ENCODE measurements at regions not wholly inside any gene's neighbourhood (a gene's known extent, or its start where the extent isn't known, plus 50 kb on each side); places are given as distances from the start of the nearest gene placed in this dataset.

DNA sequence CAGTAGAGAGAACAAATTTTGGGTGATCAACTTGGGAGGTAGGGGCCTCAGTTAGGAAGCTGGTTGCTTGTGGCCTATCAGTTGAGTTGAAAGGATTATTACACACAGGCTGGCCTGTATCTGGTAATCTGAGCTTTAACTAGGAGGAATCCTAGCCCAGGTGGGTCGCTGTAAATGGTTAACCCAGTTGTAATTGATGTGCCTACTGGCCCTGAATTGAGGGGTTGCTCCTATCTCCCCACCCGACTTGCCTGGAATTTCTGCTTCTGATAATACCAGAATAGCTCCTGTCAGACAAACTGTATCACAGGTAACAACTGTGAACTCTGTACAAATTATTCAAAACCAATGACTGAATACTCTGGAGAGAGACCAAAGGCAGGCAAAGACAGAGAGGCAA lies 210.4 kb upstream of the RUNX1 start:
- no peak for DNase-seq (ENCODE audit: low spot score in 2 of 2)
- no peak overlapping the region for H3K4me3 ChIP-seq (ENCODE audit: low read depth, poor library complexity, severe bottlenecking)
- TF ChIP-seq, protein P1, sequence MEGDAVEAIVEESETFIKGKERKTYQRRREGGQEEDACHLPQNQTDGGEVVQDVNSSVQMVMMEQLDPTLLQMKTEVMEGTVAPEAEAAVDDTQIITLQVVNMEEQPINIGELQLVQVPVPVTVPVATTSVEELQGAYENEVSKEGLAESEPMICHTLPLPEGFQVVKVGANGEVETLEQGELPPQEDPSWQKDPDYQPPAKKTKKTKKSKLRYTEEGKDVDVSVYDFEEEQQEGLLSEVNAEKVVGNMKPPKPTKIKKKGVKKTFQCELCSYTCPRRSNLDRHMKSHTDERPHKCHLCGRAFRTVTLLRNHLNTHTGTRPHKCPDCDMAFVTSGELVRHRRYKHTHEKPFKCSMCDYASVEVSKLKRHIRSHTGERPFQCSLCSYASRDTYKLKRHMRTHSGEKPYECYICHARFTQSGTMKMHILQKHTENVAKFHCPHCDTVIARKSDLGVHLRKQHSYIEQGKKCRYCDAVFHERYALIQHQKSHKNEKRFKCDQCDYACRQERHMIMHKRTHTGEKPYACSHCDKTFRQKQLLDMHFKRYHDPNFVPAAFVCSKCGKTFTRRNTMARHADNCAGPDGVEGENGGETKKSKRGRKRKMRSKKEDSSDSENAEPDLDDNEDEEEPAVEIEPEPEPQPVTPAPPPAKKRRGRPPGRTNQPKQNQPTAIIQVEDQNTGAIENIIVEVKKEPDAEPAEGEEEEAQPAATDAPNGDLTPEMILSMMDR (IDR thresholded peaks at IDR 0.05): no peak
- no peak for TF ChIP-seq POLR2A (IDR thresholded peaks at IDR 0.05)
- 80% methylated on average over 2 of the region's 2 CpGs for WGBS, 2 donors
- intact Hi-C loops (cut with DNase I; ENCODE audit: low total_unique reads): no loop called here

DNA sequence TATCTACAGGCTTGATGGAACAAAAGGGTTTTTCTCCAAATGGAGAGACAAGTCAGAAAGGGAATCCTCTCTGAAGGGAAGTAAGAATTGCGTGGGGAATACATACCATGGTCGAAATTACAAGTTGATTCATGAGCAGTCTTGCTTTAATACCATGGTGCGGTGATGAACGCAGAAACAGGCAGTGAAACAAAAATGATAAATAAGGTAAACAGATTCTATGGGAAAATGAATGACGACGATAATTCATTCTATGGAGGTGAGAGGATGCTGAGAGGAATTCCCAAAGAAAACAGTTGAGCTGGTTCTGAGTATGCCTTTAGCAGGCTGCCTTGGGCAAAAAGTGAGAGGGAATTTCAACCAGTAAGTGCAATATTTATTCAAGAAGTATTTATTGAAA lies 209.4 kb upstream of the RUNX1 start:
- WGBS, 2 donors: 84 to 89% methylated on average over 6 of the region's 6 CpGs
- DNase-seq (ENCODE audit: low spot score in 2 of 2): no peak
- H3K4me3 ChIP-seq (ENCODE audit: low read depth, poor library complexity, severe bottlenecking): no peak overlapping the region
- TF ChIP-seq, protein P1 (IDR thresholded peaks at IDR 0.05): no peak
- TF ChIP-seq POLR2A (IDR thresholded peaks at IDR 0.05): no peak
- intact Hi-C loops (cut with DNase I; ENCODE audit: low total_unique reads): no loop called here

DNA sequence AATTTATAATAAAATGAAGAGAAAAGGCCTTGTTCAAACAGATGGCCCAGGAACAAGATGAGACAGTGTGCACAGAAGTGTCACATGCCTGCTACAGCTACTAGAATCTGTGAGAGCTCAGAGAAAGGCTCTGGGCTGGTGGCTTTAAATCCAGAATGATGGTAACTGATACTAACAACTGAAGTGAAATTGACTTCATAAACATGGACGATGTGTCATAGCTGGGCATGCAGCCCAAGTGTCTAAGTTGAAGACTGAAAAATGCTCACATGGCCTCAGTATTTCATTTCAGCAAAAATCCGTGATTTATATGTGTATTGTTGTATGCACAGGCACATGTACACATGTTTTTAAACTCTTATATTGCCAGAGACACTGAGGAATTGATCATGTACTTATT lies 208.3 kb upstream of the RUNX1 start:
- 18% methylated on average over 2 of the region's 2 CpGs for WGBS, 2 donors
- H3K4me3 ChIP-seq (ENCODE audit: low read depth, poor library complexity, severe bottlenecking): no peak overlapping the region
- no peak for TF ChIP-seq POLR2A (IDR thresholded peaks at IDR 0.05)
- TF ChIP-seq, protein P1 (IDR thresholded peaks at IDR 0.05): no peak
- intact Hi-C loops (cut with DNase I; ENCODE audit: low total_unique reads): no loop called here
- peak; percentile 65 to 90 for DNase-seq (ENCODE audit: low spot score in 2 of 2)

DNA sequence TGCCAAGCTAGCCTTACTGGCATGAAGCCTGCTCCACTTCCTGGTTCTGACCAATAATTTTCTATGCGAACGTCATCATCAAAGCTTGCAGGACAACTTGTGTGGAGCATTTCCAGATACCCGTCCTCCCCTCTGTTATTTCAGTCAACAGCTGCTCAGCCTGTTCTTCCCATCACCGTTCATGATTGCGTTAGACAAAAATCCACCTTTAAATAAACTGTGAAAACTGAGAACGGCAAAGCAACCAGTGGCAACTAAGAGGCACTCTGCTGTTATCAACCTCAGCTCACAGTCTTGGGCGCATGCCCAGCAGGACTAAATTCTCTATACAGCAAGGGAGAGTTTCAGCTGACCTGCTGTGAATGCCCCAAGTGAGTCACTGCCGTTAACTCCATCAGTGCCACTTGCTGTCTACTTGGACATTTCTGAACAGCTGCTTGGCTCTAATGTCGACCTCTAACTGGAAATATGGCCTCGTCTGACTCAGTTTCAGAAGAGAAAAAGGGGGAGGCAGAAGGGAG lies 207.4 kb upstream of the RUNX1 start:
- peak; percentile 50 to 89 for DNase-seq (ENCODE audit: low spot score in 2 of 2)
- no peak overlapping the region for H3K4me3 ChIP-seq (ENCODE audit: low read depth, poor library complexity, severe bottlenecking)
- no peak for TF ChIP-seq POLR2A (IDR thresholded peaks at IDR 0.05)
- TF ChIP-seq, protein P1 (IDR thresholded peaks at IDR 0.05): no peak
- intact Hi-C loops (cut with DNase I; ENCODE audit: low total_unique reads): no loop called here
- 37 to 38% methylated on average over 10 of the region's 10 CpGs for WGBS, 2 donors

DNA sequence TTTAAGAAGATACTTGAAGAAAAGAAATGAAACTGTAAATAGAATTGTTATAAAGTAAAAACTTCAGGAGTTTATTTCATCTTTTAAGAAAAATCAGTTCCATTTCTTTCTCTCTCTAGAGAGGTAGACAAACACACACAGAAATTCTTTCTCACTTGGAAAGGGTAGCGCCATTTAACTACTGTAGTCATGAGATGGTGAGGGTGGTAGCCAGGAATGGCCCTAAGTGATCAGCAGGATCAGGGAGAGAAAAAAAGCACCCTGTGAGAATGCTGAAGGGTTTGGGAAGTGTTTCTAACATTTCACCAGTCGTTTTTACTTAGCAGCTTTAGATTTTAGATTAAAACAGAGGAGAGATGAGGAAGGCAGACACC lies 205.7 kb upstream of the RUNX1 start:
- TF ChIP-seq POLR2A (IDR thresholded peaks at IDR 0.05): no peak
- TF ChIP-seq, protein P1 (IDR thresholded peaks at IDR 0.05): no peak
- no peak overlapping the region for H3K4me3 ChIP-seq (ENCODE audit: low read depth, poor library complexity, severe bottlenecking)
- intact Hi-C loops (cut with DNase I; ENCODE audit: low total_unique reads): no loop called here
- WGBS, 2 donors: 62 to 67% methylated on average over 2 of the region's 2 CpGs
- DNase-seq (ENCODE audit: low spot score in 2 of 2): no peak
